Common myeloid progenitor, CD34-positive (primary cell): ENCODE measurements at regions not wholly inside any gene's neighbourhood (a gene's known extent, or its start where the extent isn't known, plus 50 kb on each side); places are given as distances from the start of the nearest gene placed in this dataset.

Experiments used
- CTCF ChIA-PET: fragments of 350-600 bp; sonication (Branson Sonifier 250); formaldehyde crosslinking; loops from one replicate; lab custom pipeline; 2021; ENCODE audit warnings: antibody characterized with exemption; lab: Charles Lee
- POLR2A ChIA-PET: fragments of 350-600 bp; sonication (Branson Sonifier 250); formaldehyde crosslinking; loops from one replicate; lab custom pipeline; 2021; ENCODE audit warnings: antibody characterized with exemption; lab: Charles Lee
- DNase-seq, 3 donors: peaks; one replicate each; pipeline versions ENCODE4 v3.0.0 to v3.0.0-alpha.2; 2013
- H3K27ac ChIP-seq, 2 experiments: 1 replicate in 1 of 2; 2 replicates in 1 of 2; pipeline ENCODE4 v1.7.0; 2013; ENCODE audit warnings: inconsistent platforms in 2 of 2, low read length in 2 of 2, mild to moderate bottlenecking in 2 of 2, low read depth in 1 of 2, moderate library complexity in 1 of 2; ENCODE audit not compliant: severe bottlenecking in 2 of 2, insufficient read depth in 1 of 2, poor library complexity in 1 of 2
- H3K27me3 ChIP-seq, 5 experiments: replicated peaks in 2 of 5; 1 replicate in 3 of 5; 2 replicates in 2 of 5; pipeline versions ENCODE4 v1.6.1 to v1.7.0; 2013; ENCODE audit warnings: low read length in 4 of 5, mild to moderate bottlenecking in 2 of 5, moderate library complexity in 2 of 5, inconsistent platforms in 1 of 5; ENCODE audit not compliant: insufficient read depth in 5 of 5, control insufficient read depth in 4 of 5
- H3K36me3 ChIP-seq, 4 experiments: 1 replicate in 2 of 4; 2 replicates in 2 of 4; pipeline versions ENCODE4 v1.6.1 to v1.7.0; 2013; ENCODE audit warnings: low read length in 3 of 4, control low read depth in 1 of 4, mild to moderate bottlenecking in 1 of 4; ENCODE audit not compliant: control insufficient read depth in 4 of 4, insufficient read depth in 4 of 4
- H3K4me1 ChIP-seq, 4 experiments: 1 replicate in 3 of 4; 2 replicates in 1 of 4; pipeline versions ENCODE4 v1.6.1 to v1.7.1; 2013; ENCODE audit warnings: low read length in 3 of 4, mild to moderate bottlenecking in 3 of 4, control low read depth in 1 of 4, inconsistent platforms in 1 of 4, moderate library complexity in 1 of 4; ENCODE audit not compliant: control insufficient read depth in 4 of 4, insufficient read depth in 4 of 4; ENCODE audit errors: control extremely low read depth in 1 of 4
- H3K4me3 ChIP-seq, 7 experiments: 1 replicate in 4 of 7; 2 replicates in 3 of 7; pipeline versions ENCODE4 v1.5.1 to v1.7.0; 2013; ENCODE audit warnings: mild to moderate bottlenecking in 7 of 7, low read length in 6 of 7, moderate library complexity in 6 of 7, inconsistent platforms in 2 of 7, low read depth in 2 of 7, control low read depth in 1 of 7; ENCODE audit not compliant: insufficient read depth in 4 of 7, control insufficient read depth in 1 of 7; ENCODE audit errors: extremely low read depth in 1 of 7
- H3K9me3 ChIP-seq, 5 experiments: 1 replicate in 4 of 5; 2 replicates in 1 of 5; pipeline versions ENCODE4 v1.6.1 to v1.7.1; 2013; ENCODE audit warnings: low read length in 4 of 5, mild to moderate bottlenecking in 2 of 5, inconsistent platforms in 1 of 5, low read depth in 1 of 5, moderate library complexity in 1 of 5; ENCODE audit not compliant: control insufficient read depth in 4 of 5, insufficient read depth in 2 of 5; ENCODE audit errors: control extremely low read depth in 1 of 5
- WGBS: methylation state at CpG from one replicate; pipeline ENCODE4 v1.1.5; 2013; ENCODE audit not compliant: insufficient coverage; 5-methylcytosine and 5-hydroxymethylcytosine counted together

DNA sequence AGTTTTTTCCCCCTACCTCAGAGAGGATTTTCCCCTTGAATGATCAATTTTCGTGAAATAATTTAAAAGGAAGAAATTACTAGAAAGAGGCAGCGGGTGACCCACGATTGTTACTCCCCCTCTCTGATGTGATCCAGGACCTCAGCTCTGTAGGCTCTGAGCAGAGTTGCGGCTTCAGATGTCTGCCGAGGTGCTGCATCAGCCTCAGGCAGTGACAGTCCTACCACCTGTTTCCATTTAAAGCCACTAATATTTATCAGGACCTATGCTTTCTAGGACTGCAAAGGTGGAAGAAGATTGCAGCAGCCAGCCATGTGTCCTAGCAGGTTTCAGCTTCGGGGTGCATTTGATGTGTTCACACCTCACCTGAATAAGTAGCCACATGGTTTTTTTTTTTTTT, 294.8 kb upstream of the C2CD4B start:
- H3K4me3 ChIP-seq, result no peak overlapping the region
- no peaks in the 10 kb centered on the region for H3K9me3 ChIP-seq
- no peaks in the 10 kb centered on the region for H3K36me3 ChIP-seq
- 96% methylated on average over 4 of the region's 6 CpGs for WGBS
- no peaks in the 10 kb centered on the region for H3K4me1 ChIP-seq
- H3K27ac ChIP-seq, result no peak overlapping the region
- ChIA-PET POLR2A (no interaction called here), CTCF (no interaction called here)
- DNase-seq, result no peak
- H3K27me3 ChIP-seq, result no peaks in the 10 kb centered on the region

DNA sequence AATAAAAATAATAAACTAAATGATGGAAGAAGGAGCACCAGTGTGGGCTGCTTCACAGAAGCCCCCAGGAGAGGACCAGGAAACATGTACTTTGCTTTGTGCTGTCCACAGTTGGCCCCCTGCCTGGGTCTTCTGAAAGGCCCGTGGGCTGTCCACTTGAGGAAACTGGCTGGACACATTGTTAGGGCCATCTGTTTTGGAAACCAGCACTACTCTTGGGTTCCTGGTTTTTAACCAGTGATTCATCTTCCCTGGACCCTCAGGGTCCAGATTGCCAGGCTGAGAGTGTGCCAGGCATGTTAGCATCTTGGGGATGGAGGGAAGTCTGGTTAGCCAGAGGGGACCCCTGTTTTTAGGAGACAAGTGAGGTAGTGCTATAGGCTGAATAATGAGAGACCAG, 297.2 kb upstream of the C2CD4B start:
- DNase-seq, result no peak
- Histone ChIP-seq H3K27me3 (no peaks in the 10 kb centered on the region), H3K27ac (no peak overlapping the region), H3K4me1 (no peaks in the 10 kb centered on the region), H3K9me3 (no peaks in the 10 kb centered on the region), H3K4me3 (no peak overlapping the region), H3K36me3 (no peaks in the 10 kb centered on the region)
- CTCF ChIA-PET, result no interaction called here
- POLR2A ChIA-PET, result no interaction called here
- no CpG with 5 or more reads among the region's 1 CpG for WGBS

DNA sequence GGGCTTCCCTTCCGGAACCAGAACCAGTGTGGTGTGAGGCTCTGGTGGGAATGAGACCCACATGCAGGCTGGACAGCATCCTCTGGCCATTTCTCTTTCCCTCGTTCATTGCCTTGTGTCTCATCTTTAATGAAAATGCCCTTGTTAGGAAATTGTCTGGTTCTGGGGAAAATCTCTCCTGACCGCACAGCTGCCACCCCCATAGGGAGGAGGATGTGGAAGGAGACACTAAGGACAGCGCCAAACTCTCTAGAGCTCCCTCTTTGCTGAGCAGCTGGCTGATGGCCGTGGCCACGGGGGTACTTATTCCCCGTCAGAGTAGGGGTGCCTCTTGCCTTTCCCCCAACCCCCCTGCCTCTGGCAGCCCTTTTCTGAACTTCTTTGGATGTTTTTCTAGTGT, 297.6 kb upstream of the C2CD4B start:
- H3K27me3 ChIP-seq, result no peaks in the 10 kb centered on the region
- H3K27ac ChIP-seq, result no peak overlapping the region
- no peaks in the 10 kb centered on the region for H3K36me3 ChIP-seq
- CTCF ChIA-PET, result no interaction called here
- no peaks in the 10 kb centered on the region for H3K9me3 ChIP-seq
- H3K4me1 ChIP-seq, result no peaks in the 10 kb centered on the region
- 100% methylated on average over 5 of the region's 7 CpGs for WGBS
- no peak overlapping the region for H3K4me3 ChIP-seq
- DNase-seq, result no peak
- POLR2A ChIA-PET, result no interaction called here

DNA sequence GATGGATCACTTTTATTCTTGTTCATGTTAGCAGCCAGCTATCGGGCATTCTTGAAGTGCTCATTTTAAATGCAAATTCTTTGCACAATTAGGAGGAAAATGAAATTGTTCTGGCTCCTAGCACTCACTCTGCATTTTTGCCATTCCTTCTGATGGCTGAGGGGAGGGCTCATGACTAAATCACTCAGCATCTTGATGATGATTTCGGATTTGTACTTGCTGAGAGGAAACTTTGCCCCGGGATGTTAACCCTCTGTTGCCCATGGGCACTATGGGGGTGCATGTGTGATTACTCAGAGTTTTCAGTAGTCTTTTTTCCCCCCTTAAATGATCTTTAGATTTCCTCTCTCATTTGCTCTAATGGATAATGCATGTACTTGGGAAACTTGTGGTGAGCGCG, 299.6 kb upstream of the C2CD4B start:
- CTCF ChIA-PET, result no interaction called here
- Histone ChIP-seq H3K9me3 (no peaks in the 10 kb centered on the region), H3K27me3 (no peaks in the 10 kb centered on the region), H3K4me1 (no peaks in the 10 kb centered on the region), H3K4me3 (no peak overlapping the region), H3K36me3 (no peaks in the 10 kb centered on the region), H3K27ac (no peak overlapping the region)
- 83% methylated on average over 2 of the region's 5 CpGs for WGBS
- POLR2A ChIA-PET, result no interaction called here
- DNase-seq, result no peak

DNA sequence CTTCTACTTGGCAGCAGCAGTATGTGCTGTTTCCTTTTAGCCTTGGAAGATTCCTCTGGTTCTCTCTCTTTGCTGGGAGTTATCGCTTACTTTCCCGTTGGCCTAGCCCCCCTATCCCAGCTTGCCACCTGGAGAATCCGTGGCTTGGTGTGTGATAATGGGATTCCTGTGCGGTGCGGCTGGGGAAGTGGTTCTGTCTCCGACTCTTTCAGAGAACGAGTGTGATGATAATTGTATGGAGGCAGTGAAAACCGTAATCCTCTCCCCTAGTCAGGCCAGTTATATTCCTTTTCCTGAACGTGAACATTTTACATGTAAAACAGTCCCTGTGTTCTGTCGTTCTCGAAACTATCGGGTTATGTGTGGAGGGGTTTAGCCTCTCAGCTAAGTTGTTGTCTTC, 300.1 kb upstream of the C2CD4B start:
- ChIA-PET POLR2A (no interaction called here), CTCF (no interaction called here)
- no peak for DNase-seq
- Histone ChIP-seq H3K9me3 (no peaks in the 10 kb centered on the region), H3K4me3 (no peak overlapping the region), H3K4me1 (no peaks in the 10 kb centered on the region), H3K27me3 (no peaks in the 10 kb centered on the region), H3K27ac (no peak overlapping the region), H3K36me3 (no peaks in the 10 kb centered on the region)
- 82% methylated on average over 2 of the region's 12 CpGs for WGBS

DNA sequence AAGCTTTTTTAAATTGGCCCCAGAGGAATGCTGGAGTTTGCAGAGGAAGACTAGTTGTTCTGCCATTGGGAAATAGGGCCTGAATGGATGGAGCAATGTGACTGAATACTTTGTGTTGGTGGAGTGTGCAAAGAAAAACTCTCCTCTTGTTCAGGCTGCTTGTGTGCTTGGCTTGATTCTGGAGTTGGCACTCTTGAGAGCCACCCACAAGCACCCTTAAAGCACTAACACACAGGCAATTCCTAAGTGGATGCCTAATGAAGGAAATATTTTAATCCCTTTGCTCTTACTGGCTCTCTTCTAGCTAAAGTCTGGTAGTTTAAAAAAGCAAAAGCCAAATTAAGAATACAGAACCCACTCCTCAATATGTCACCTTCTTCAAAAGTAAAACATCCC, 304.4 kb upstream of the C2CD4B start:
- no peaks in the 10 kb centered on the region for H3K27me3 ChIP-seq
- H3K4me3 ChIP-seq, result no peak overlapping the region
- no peak for DNase-seq
- CTCF ChIA-PET, result interaction anchor here (1.2 kb wide), 1 partner anchor 10 kb away, joined by 3 read pairs; no protein-coding TSS in a partner anchor
- H3K9me3 ChIP-seq, result no peaks in the 10 kb centered on the region
- no peaks in the 10 kb centered on the region for H3K4me1 ChIP-seq
- POLR2A ChIA-PET, result no interaction called here
- H3K36me3 ChIP-seq, result no peaks in the 10 kb centered on the region
- H3K27ac ChIP-seq, result no peak overlapping the region

DNA sequence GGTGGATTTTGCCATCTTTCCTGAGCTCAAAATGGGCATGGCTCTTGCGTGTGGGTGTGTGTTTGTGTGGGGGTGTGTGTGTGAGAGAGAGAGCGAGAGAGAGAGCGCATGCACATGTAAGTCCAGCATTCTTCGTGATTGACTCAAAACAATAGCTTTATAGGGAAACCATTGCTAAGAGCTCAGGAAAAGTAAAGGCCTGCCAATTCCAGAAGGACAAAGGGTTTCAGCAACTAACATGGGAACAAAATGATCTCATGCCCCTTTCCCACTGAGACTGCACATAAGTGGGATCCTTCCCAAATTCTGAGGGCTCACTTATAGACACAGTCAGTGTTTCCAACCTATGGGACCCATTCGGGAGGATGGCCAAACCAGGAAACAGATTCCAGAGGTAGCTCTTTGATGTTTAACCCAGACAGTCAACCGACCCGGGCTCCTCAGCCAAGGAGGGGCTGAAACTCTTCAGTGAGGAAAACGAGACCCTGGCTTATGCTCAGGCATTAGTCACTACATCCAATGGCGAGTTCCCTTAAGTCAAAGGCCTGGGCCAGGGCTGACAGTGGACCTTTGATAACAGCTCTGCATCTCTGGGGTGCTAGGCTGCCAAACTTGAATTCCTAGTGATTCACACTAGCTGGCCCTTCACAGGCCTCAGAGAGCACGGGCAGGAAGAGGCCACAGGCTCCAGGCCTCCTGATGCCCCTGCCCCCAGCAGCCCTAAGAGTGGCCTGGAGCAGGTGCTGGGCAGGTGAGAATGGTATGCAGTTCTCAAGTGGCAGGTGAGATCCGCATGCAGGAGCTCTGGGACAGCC, 305.0 kb upstream of the C2CD4B start:
- Histone ChIP-seq H3K9me3 (no peaks in the 10 kb centered on the region), H3K36me3 (no peaks in the 10 kb centered on the region), H3K4me3 (no peak overlapping the region), H3K27me3 (no peaks in the 10 kb centered on the region), H3K4me1 (no peaks in the 10 kb centered on the region), H3K27ac (no peak overlapping the region)
- WGBS, result 97% methylated on average over 11 of the region's 11 CpGs
- CTCF ChIA-PET, result interaction anchor here (1.2 kb wide), 1 partner anchor 9 kb away, joined by 3 read pairs; no protein-coding TSS in a partner anchor
- POLR2A ChIA-PET, result no interaction called here
- no peak for DNase-seq
